ENCODE measurements at regions not wholly inside any gene's neighbourhood (a gene's known extent, or its start where the extent isn't known, plus 50 kb on each side); places are given as distances from the start of the nearest gene placed in this dataset.

DNA sequence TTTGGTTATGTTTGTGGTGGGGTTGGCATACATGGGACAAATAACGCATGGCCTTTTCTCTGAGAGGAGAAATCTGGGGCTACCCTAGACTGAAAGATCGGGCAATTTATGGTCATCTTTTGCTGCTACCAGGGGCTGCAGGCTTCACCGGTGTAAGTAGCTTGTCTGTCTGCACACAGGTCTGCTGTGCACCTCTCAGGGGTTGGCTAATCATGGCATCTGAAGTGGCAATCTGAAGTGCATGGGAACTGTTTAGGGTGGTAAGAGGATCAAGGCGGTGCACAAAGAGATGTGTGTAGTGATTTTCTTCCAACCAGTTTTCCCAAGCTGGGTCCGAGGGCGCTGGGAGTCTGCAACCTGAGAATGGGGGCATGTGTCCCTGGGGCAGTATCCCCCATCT is 141.3 kb downstream of the EMP1 start:
- TF ChIP-seq CTCF (IDR thresholded peaks at IDR 0.05; ENCODE audit: low read length) (no peak), EZH2 (IDR thresholded peaks at IDR 0.05; ENCODE audit: borderline replicate concordance, low read length) (no peak)

Data from OCI-LY1 (cell line).